IMR-90 (cell line): ENCODE measurements at regions not wholly inside any gene's neighbourhood (a gene's known extent, or its start where the extent isn't known, plus 50 kb on each side); places are given as distances from the start of the nearest gene placed in this dataset.

Source experiments
- ATAC-seq: fragments of 200-7000 bp; cut with Tn5 transposase; 2 replicates; pipeline ENCODE4 v1.9.1; 2020; ENCODE audit warnings: low read depth, mild to moderate bottlenecking, moderate library complexity
- BruUV-seq: library from RNA; stranded (reverse); fragments of 400-500 nt; replicated peaks from 2 replicates; lab custom pipeline; 2021; lab: Mats Ljungman, UMichigan
- CTCF ChIA-PET: fragments of 300-600 bp; formaldehyde crosslinking; extraction: SDS; loops from one replicate; lab custom pipeline; 2021; ENCODE audit warnings: antibody characterized with exemption; lab: Yijun Ruan, JAX
- POLR2A ChIA-PET: fragments of 300-600 bp; sonication (Branson Sonifier 250); formaldehyde crosslinking; loops from one replicate; lab custom pipeline; 2022; ENCODE audit warnings: antibody characterized with exemption; ENCODE audit not compliant: unreplicated experiment; lab: Charles Lee
- DNase-seq: peaks from one replicate; pipeline ENCODE4 v3.0.0; 2013
- H2AFZ ChIP-seq: replicated peaks from 2 replicates; pipeline ENCODE3; 2013; ENCODE audit warnings: low read length, mild to moderate bottlenecking; ENCODE audit not compliant: poor library complexity
- H2AK5ac ChIP-seq: 2 replicates; pipeline ENCODE4 v1.6.1; 2013; ENCODE audit warnings: low read depth, low read length, inconsistent platforms
- H2AK9ac ChIP-seq: replicated peaks from 2 replicates; pipeline ENCODE3; 2013; ENCODE audit warnings: mild to moderate bottlenecking, low read depth, low read length, moderate library complexity; ENCODE audit not compliant: poor library complexity
- H2BK120ac ChIP-seq: 2 replicates; pipeline ENCODE4 v1.6.1; 2013; ENCODE audit warnings: low read depth, low read length, inconsistent platforms
- H2BK15ac ChIP-seq: 3 replicates; pipeline ENCODE4 v1.6.1; 2013; ENCODE audit warnings: low read depth, low read length, inconsistent platforms
- H2BK20ac ChIP-seq: 2 replicates; pipeline ENCODE4 v1.6.1; 2013; ENCODE audit warnings: low read depth, mild to moderate bottlenecking, inconsistent platforms, low read length, moderate library complexity
- H2BK5ac ChIP-seq: 2 replicates; pipeline ENCODE4 v1.6.1; 2013; ENCODE audit warnings: mild to moderate bottlenecking, low read depth, low read length, inconsistent platforms; ENCODE audit not compliant: poor library complexity, severe bottlenecking
- H3K14ac ChIP-seq: replicated peaks from 2 replicates; pipeline ENCODE4 v1.6.1; 2013; ENCODE audit warnings: low read depth, low read length, inconsistent platforms
- H3K18ac ChIP-seq: 2 replicates; pipeline ENCODE4 v1.6.1; 2013; ENCODE audit warnings: low read depth, low read length, control low read depth
- H3K23ac ChIP-seq: 2 replicates; pipeline ENCODE4 v1.6.1; 2013; ENCODE audit warnings: low read depth, low read length, inconsistent platforms
- H3K27ac ChIP-seq: 2 replicates; pipeline ENCODE4 v1.5.1; 2013; ENCODE audit warnings: mild to moderate bottlenecking, control low read depth, low read length; ENCODE audit not compliant: insufficient read depth
- H3K27me3 ChIP-seq: 2 replicates; pipeline ENCODE4 v1.6.1; 2013; ENCODE audit warnings: low read length; ENCODE audit not compliant: control insufficient read depth, insufficient read depth
- H3K36me3 ChIP-seq: 2 replicates; pipeline ENCODE4 v1.6.1; 2013; ENCODE audit warnings: low read length, mixed read lengths; ENCODE audit not compliant: control insufficient read depth, insufficient read depth
- H3K4ac ChIP-seq: 2 replicates; pipeline ENCODE4 v1.6.1; 2013; ENCODE audit warnings: low read depth, low read length, inconsistent platforms
- H3K4me1 ChIP-seq: 2 replicates; pipeline ENCODE4 v1.6.1; 2013; ENCODE audit warnings: low read length, mixed read lengths; ENCODE audit not compliant: control insufficient read depth, insufficient read depth
- H3K4me2 ChIP-seq: 2 replicates; pipeline ENCODE4 v1.6.1; 2013; ENCODE audit warnings: low read depth, mild to moderate bottlenecking, control low read depth, low read length, moderate library complexity
- H3K4me3 ChIP-seq: 2 replicates; pipeline ENCODE4 v1.5.1; 2013; ENCODE audit warnings: low read depth, mild to moderate bottlenecking, control low read depth, low read length, moderate library complexity; ENCODE audit not compliant: insufficient read depth
- H3K56ac ChIP-seq: 2 replicates; pipeline ENCODE4 v1.6.1; 2013; ENCODE audit warnings: low read length, inconsistent platforms; ENCODE audit not compliant: insufficient read depth; ENCODE audit errors: extremely low read depth
- H3K79me1 ChIP-seq, 2 experiments: 2 replicates each; pipeline ENCODE4 v1.6.1; 2013; ENCODE audit warnings: low read length in 2 of 2, inconsistent platforms in 1 of 2, low read depth in 1 of 2
- H3K9ac ChIP-seq: 2 replicates; pipeline ENCODE4 v1.6.1; 2013; ENCODE audit warnings: low read depth, low read length, control low read depth
- H3K9me1 ChIP-seq: 2 replicates; pipeline ENCODE4 v1.6.1; 2013; ENCODE audit warnings: low read length, inconsistent platforms; ENCODE audit not compliant: insufficient read depth
- H3K9me3 ChIP-seq: 2 replicates; pipeline ENCODE4 v1.6.1; 2013; ENCODE audit warnings: low read length; ENCODE audit not compliant: control insufficient read depth, insufficient read depth
- H4K20me1 ChIP-seq: 2 replicates; pipeline ENCODE4 v1.6.1; 2013; ENCODE audit warnings: low read length, inconsistent platforms; ENCODE audit not compliant: insufficient read depth
- H4K5ac ChIP-seq: 2 replicates; pipeline ENCODE4 v1.6.1; 2013; ENCODE audit warnings: mild to moderate bottlenecking, low read depth, low read length, control low read depth
- H4K8ac ChIP-seq, 2 experiments: 2 replicates each; pipeline ENCODE4 v1.6.1; 2013; ENCODE audit warnings: low read depth in 2 of 2, low read length in 2 of 2, control low read depth in 1 of 2, inconsistent platforms in 1 of 2
- H4K91ac ChIP-seq: 2 replicates; pipeline ENCODE4 v1.6.1; 2013; ENCODE audit warnings: low read depth, low read length, inconsistent platforms; ENCODE audit not compliant: insufficient read depth
- ELK1 ChIP-seq: fragments of 150-350 bp; IDR thresholded peaks from 2 replicates; pipeline ENCODE4 v1.6.1; 2016; ENCODE audit warnings: low read depth, mild to moderate bottlenecking, low read length, moderate library complexity, borderline replicate concordance
- MAZ ChIP-seq: IDR thresholded peaks from 2 replicates; pipeline ENCODE4 v1.6.1; 2012; ENCODE audit warnings: low read depth, mild to moderate bottlenecking, low read length, improper control_type of control experiment, moderate library complexity, borderline replicate concordance
- RCOR1 ChIP-seq: IDR thresholded peaks from 2 replicates; pipeline ENCODE4 v1.6.1; 2012; ENCODE audit warnings: mild to moderate bottlenecking, low read length, improper control_type of control experiment; ENCODE audit not compliant: insufficient replicate concordance
- WGBS, 2 experiments: methylation state at CpG; one replicate each; pipeline versions ENCODE4 v1.1.5 to v1.1.7; 2013; ENCODE audit warnings: missing lambda C conversion rate in 2 of 2; ENCODE audit not compliant: insufficient read length in 1 of 2; ENCODE audit errors: extremely low coverage in 2 of 2; 5-methylcytosine and 5-hydroxymethylcytosine counted together
- dilution Hi-C: fragments of 300-500 bp; cut with HindIII; formaldehyde crosslinking; loops from one replicate; pipeline ENCODE4 v1.14.3; 2018; ENCODE audit warnings: low sequenced_read_pairs; ENCODE audit not compliant: unreplicated experiment
- in situ Hi-C: fragments of 300-500 bp; cut with MboI; formaldehyde crosslinking; loops from 3 replicates; pipeline ENCODE4 v1.14.3; 2019; ENCODE audit warnings: low sequenced_read_pairs, inconsistent platforms, mixed read lengths
- intact Hi-C: fragments of 100-400 bp; cut with micrococcal nuclease; formaldehyde crosslinking; loops from 2 replicates; pipeline ENCODE4 v1.10.0; 2022

GRCh38 chr2:217671871-217672270 lies 330.9 kb downstream of the TNS1 start:
- CTCF ChIA-PET = no interaction called here
- WGBS, 2 experiments = no CpG with 5 or more reads among the region's 2 CpGs
- in situ Hi-C loops = no loop called here

More at GRCh38 chr2:217671871-217672270, 330.9 kb downstream of the TNS1 start:
- intact Hi-C loops = no loop called here
- no peak overlapping the region for H3K23ac ChIP-seq
- H3K4me2 ChIP-seq = no peak overlapping the region
- no peak overlapping the region for H2AFZ ChIP-seq
- H3K18ac ChIP-seq = no peak overlapping the region; the same call in 1 of the 2 replicates
- H4K5ac ChIP-seq = no peak overlapping the region
- no peak overlapping the region for H2BK15ac ChIP-seq
- TF ChIP-seq RCOR1 = no peak
- no peak for TF ChIP-seq ELK1
- no peak for TF ChIP-seq MAZ
- H3K4me1 ChIP-seq = peaks cover 8% of the 10 kb centered on the region; the same call in 1 of the 2 replicates
- H3K9ac ChIP-seq = no peak overlapping the region
- H2AK9ac ChIP-seq = peak overlapping the region; percentile 28
- H3K56ac ChIP-seq = no peak overlapping the region
- no peak overlapping the region for H3K14ac ChIP-seq
- H2BK5ac ChIP-seq = no peak overlapping the region
- DNase-seq = no peak
- H3K9me3 ChIP-seq = no peaks in the 10 kb centered on the region
- no peaks in the 10 kb centered on the region for H4K20me1 ChIP-seq
- H2BK20ac ChIP-seq = no peak overlapping the region
- no peaks in the 10 kb centered on the region for H3K79me1 ChIP-seq
- H3K36me3 ChIP-seq = no peaks in the 10 kb centered on the region
- no TSS peak for BruUV-seq
- no peak overlapping the region for H4K91ac ChIP-seq
- H2BK120ac ChIP-seq = no peak overlapping the region
- H3K9me1 ChIP-seq = no peaks in the 10 kb centered on the region
- no peak overlapping the region for H3K4ac ChIP-seq
- H3K27me3 ChIP-seq = no peaks in the 10 kb centered on the region
- H3K27ac ChIP-seq = no peak overlapping the region
- H3K4me3 ChIP-seq = no peak overlapping the region
- ATAC-seq = no peak
- no peak overlapping the region for H4K8ac ChIP-seq
- dilution Hi-C loops = no loop called here
- no peak overlapping the region for H2AK5ac ChIP-seq
- POLR2A ChIA-PET = no interaction called here
